ENCODE measurements at regions not wholly inside any gene's neighbourhood (a gene's known extent, or its start where the extent isn't known, plus 50 kb on each side); places are given as distances from the start of the nearest gene placed in this dataset.

- TF ChIP-seq CTCF (IDR thresholded peaks at IDR 0.05): no peak
- TF ChIP-seq EZH2 (IDR thresholded peaks at IDR 0.05; ENCODE audit: borderline replicate concordance, insufficient read depth, low read depth, low read length, poor library complexity, severe bottlenecking): no peak
These were observed 239.7 kb downstream of the RAB28 start for GRCh38 chr4:13244444-13244843.

Data from B cell (primary cell).